KMS-11 (cell line): ENCODE measurements at regions not wholly inside any gene's neighbourhood (a gene's known extent, or its start where the extent isn't known, plus 50 kb on each side); places are given as distances from the start of the nearest gene placed in this dataset.

ENCODE experiments used
- H2AFZ ChIP-seq: fragments of 200-600 bp; sonication (generic); 2 replicates; pipeline ENCODE4 v1.6.1; 2016; ENCODE audit warnings: antibody characterized with exemption, mixed run types, low read depth
- H3K27ac ChIP-seq: fragments of 200-600 bp; sonication (generic); 2 replicates; pipeline ENCODE4 v1.6.1; 2016; ENCODE audit warnings: mild to moderate bottlenecking, mixed run types
- H3K27me3 ChIP-seq: fragments of 200-600 bp; sonication (generic); 2 replicates; pipeline ENCODE4 v1.6.1; 2017; ENCODE audit warnings: mild to moderate bottlenecking, low read depth, mixed run types, moderate library complexity; ENCODE audit not compliant: insufficient read depth
- H3K36me3 ChIP-seq: fragments of 200-600 bp; sonication (generic); 2 replicates; pipeline ENCODE4 v1.6.1; 2017; ENCODE audit warnings: mild to moderate bottlenecking, mixed run types; ENCODE audit not compliant: insufficient read depth
- H3K4me1 ChIP-seq: fragments of 200-600 bp; sonication (generic); 2 replicates; pipeline ENCODE4 v1.6.1; 2016; ENCODE audit warnings: mild to moderate bottlenecking, low read depth, mixed run types; ENCODE audit not compliant: poor library complexity, severe bottlenecking
- H3K4me2 ChIP-seq: fragments of 200-600 bp; sonication (generic); 2 replicates; pipeline ENCODE4 v1.7.0; 2016; ENCODE audit warnings: mild to moderate bottlenecking, mixed run types
- H3K4me3 ChIP-seq: fragments of 200-600 bp; sonication (generic); IDR thresholded peaks from 2 replicates; pipeline ENCODE4 v1.6.1; 2017; ENCODE audit warnings: low read depth, low read length, mixed read lengths; ENCODE audit not compliant: insufficient read depth
- H3K79me2 ChIP-seq: fragments of 200-600 bp; sonication (generic); 2 replicates; pipeline ENCODE4 v1.6.1; 2016; ENCODE audit warnings: low read depth, mixed run types; ENCODE audit not compliant: insufficient read depth
- H3K9ac ChIP-seq: fragments of 200-600 bp; sonication (generic); 2 replicates; pipeline ENCODE4 v1.6.1; 2016; ENCODE audit warnings: mild to moderate bottlenecking, mixed run types
- H4K20me1 ChIP-seq: fragments of 200-600 bp; sonication (generic); 2 replicates; pipeline ENCODE4 v1.6.1; 2016; ENCODE audit warnings: mild to moderate bottlenecking, mixed run types; ENCODE audit not compliant: insufficient read depth
- TF ChIP-seq, protein P1 (sequence below): fragments of 200-600 bp; sonication (generic); conservative IDR thresholded peaks from 2 replicates; pipeline ENCODE4 v1.6.1; 2017; ENCODE audit warnings: low read depth, mild to moderate bottlenecking, antibody characterized with exemption, low read length, moderate library complexity, mixed read lengths

DNA sequence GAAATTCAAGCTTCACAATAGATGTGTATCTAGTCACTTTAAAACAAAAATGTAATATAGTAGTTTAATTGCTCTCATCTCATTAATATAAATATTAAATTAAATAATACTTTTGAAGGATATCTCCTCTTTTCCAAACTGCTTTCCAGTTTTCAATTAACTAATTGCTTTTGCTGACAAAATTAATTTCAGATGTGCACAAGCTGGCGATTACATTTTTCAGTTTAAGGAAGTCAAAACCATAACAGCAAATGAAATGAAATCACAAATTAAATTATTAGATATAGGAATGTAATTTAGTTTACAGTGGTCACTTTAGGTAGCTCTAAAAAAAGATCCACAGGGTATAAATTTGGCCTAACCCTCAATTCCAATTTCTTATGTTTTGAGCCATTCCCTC lies 362.1 kb downstream of the SLC6A15 start:
- H2AFZ ChIP-seq: no peak overlapping the region
- H3K9ac ChIP-seq: no peak overlapping the region

DNA sequence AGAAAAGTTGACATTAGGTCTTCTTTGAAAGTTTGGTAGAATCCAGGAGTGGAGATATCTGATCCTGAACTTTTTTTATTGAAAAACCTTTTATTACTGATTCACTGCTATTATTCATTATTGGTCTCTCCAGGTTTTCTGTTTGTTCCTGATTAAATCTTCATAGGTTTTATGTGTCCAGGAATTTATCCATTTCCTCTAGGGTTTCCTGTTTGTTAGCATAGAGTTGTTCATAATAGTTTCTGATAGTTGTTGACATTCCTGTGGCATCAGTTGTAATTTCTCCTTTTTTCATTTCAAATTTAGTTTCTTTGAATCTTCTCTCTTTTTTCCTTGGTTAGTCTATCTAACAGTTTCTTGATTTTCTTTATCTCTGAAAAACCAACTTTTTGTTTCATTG lies 370.3 kb downstream of the SLC6A15 start:
- H3K4me1 ChIP-seq: no peaks in the 10 kb centered on the region
- no peak overlapping the region for H2AFZ ChIP-seq
- no peaks in the 10 kb centered on the region for H3K36me3 ChIP-seq
- H3K27me3 ChIP-seq: no peaks in the 10 kb centered on the region
- H4K20me1 ChIP-seq: no peaks in the 10 kb centered on the region
- TF ChIP-seq, protein P1, sequence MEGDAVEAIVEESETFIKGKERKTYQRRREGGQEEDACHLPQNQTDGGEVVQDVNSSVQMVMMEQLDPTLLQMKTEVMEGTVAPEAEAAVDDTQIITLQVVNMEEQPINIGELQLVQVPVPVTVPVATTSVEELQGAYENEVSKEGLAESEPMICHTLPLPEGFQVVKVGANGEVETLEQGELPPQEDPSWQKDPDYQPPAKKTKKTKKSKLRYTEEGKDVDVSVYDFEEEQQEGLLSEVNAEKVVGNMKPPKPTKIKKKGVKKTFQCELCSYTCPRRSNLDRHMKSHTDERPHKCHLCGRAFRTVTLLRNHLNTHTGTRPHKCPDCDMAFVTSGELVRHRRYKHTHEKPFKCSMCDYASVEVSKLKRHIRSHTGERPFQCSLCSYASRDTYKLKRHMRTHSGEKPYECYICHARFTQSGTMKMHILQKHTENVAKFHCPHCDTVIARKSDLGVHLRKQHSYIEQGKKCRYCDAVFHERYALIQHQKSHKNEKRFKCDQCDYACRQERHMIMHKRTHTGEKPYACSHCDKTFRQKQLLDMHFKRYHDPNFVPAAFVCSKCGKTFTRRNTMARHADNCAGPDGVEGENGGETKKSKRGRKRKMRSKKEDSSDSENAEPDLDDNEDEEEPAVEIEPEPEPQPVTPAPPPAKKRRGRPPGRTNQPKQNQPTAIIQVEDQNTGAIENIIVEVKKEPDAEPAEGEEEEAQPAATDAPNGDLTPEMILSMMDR: no peak
- H3K79me2 ChIP-seq: no peaks in the 10 kb centered on the region
- H3K4me2 ChIP-seq: no peak overlapping the region
- no peak overlapping the region for H3K27ac ChIP-seq
- no peak overlapping the region for H3K9ac ChIP-seq
- H3K4me3 ChIP-seq: no peak overlapping the region

More for the DNA sequence above, 362.1 kb downstream of the SLC6A15 start:
- Histone ChIP-seq H3K79me2 (no peaks in the 10 kb centered on the region), H3K4me1 (no peaks in the 10 kb centered on the region), H4K20me1 (no peaks in the 10 kb centered on the region), H3K4me2 (no peak overlapping the region), H3K27ac (no peak overlapping the region), H3K4me3 (no peak overlapping the region), H3K27me3 (no peaks in the 10 kb centered on the region), H3K36me3 (no peaks in the 10 kb centered on the region)
- TF ChIP-seq, protein P1: no peak

DNA sequence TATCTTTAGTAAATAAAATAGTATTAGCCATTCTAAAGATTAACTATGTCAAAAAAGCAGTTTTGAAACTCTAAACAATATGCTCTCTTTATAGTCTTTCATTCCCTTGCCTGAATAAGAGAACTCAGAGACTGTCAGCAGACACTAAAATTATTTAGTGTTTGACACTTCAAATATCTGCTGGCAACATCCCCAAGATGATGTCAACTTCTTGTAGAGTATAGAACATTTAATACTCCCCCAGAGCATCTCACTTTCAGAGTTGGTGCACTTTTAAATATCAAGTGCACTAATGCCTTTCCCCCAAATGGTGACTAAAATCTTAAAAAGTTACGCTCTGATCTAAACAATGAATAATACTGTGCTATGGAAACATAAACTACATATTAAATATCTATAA lies 374.9 kb downstream of the SLC6A15 start:
- H2AFZ ChIP-seq: no peak overlapping the region
- no peak overlapping the region for H3K4me3 ChIP-seq
- H3K27me3 ChIP-seq: no peaks in the 10 kb centered on the region
- H3K79me2 ChIP-seq: no peaks in the 10 kb centered on the region
- no peak overlapping the region for H3K9ac ChIP-seq
- TF ChIP-seq, protein P1: no peak
- H4K20me1 ChIP-seq: no peaks in the 10 kb centered on the region
- no peak overlapping the region for H3K27ac ChIP-seq
- H3K4me2 ChIP-seq: no peak overlapping the region
- H3K4me1 ChIP-seq: no peaks in the 10 kb centered on the region
- H3K36me3 ChIP-seq: no peaks in the 10 kb centered on the region

DNA sequence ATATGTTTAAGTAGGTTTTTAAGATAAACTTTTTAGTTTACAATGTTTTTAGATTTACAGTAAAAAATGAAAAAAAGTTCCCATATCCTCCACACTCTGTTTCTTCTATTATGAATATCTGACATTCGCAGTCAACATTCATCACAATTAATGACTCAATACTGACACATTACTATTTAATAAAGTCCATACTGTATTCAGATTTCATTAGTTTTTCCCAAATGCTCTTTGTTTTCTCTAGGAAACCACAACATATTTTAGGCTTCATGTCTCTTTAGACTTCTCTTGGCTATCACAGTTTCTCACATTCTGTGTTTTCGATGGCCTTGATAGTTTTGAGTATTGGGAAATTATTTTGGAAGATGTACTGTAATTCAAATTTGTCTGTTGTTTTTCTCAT lies 399.8 kb downstream of the SLC6A15 start:
- no peaks in the 10 kb centered on the region for H3K36me3 ChIP-seq

More for the DNA sequence above, 399.8 kb downstream of the SLC6A15 start:
- Histone ChIP-seq H3K4me3 (no peak overlapping the region), H3K9ac (no peak overlapping the region), H3K4me1 (no peaks in the 10 kb centered on the region), H3K27ac (no peak overlapping the region), H3K79me2 (no peaks in the 10 kb centered on the region), H2AFZ (no peak overlapping the region), H3K4me2 (no peak overlapping the region), H3K27me3 (no peaks in the 10 kb centered on the region), H4K20me1 (no peaks in the 10 kb centered on the region)
- TF ChIP-seq, protein P1: no peak
